ENCODE measurements at regions not wholly inside any gene's neighbourhood (a gene's known extent, or its start where the extent isn't known, plus 50 kb on each side); places are given as distances from the start of the nearest gene placed in this dataset.

GRCh38 chr17:77446940-77447634, 306.3 kb downstream of the SEC14L1 start (continued):
- no peak for TF ChIP-seq CUX1 (CRISPR knock-in tag; IDR thresholded peaks at IDR 0.05)
- TF ChIP-seq NEUROD1 (IDR thresholded peaks at IDR 0.05; ENCODE audit: borderline replicate concordance, low read depth, low read length, partially characterized antibody) = no peak
- TF ChIP-seq FOXO4 (CRISPR knock-in tag; IDR thresholded peaks at IDR 0.05) = no peak
- no peak for TF ChIP-seq RAD51 (IDR thresholded peaks at IDR 0.05; ENCODE audit: borderline replicate concordance, low read depth)
- TF ChIP-seq ZNF586 (CRISPR knock-in tag; conservative IDR thresholded peaks at IDR 0.05) = no peak
